ENCODE measurements at regions not wholly inside any gene's neighbourhood (a gene's known extent, or its start where the extent isn't known, plus 50 kb on each side); places are given as distances from the start of the nearest gene placed in this dataset.

DNA sequence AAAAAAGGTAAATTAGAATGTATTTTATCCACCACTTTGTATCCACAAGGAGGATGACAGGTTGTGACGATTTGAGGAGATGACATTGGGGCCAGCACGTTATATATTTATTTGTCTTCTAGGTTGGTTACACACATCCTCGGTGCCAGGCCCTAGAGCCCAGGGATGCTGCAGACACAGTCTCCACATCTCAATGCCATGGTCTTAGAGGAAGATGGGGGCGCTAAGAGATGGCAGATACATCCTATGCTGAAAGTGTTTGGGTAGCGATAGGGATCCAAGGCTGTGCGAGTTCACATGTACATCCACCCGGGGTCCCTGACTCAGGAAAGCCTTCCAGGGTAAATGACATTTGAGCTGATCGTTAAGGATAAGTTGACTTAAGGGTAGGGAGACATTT lies 193.1 kb upstream of the GSC start:
- TF ChIP-seq, protein P1, sequence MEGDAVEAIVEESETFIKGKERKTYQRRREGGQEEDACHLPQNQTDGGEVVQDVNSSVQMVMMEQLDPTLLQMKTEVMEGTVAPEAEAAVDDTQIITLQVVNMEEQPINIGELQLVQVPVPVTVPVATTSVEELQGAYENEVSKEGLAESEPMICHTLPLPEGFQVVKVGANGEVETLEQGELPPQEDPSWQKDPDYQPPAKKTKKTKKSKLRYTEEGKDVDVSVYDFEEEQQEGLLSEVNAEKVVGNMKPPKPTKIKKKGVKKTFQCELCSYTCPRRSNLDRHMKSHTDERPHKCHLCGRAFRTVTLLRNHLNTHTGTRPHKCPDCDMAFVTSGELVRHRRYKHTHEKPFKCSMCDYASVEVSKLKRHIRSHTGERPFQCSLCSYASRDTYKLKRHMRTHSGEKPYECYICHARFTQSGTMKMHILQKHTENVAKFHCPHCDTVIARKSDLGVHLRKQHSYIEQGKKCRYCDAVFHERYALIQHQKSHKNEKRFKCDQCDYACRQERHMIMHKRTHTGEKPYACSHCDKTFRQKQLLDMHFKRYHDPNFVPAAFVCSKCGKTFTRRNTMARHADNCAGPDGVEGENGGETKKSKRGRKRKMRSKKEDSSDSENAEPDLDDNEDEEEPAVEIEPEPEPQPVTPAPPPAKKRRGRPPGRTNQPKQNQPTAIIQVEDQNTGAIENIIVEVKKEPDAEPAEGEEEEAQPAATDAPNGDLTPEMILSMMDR (optimal IDR thresholded peaks at IDR 0.05 in 1 of 3, IDR thresholded peaks at IDR 0.05 in 1 of 3, conservative IDR thresholded peaks at IDR 0.05 in 1 of 3; ENCODE audit: extremely low read depth in 1 of 3, insufficient read depth in 2 of 3, low read length in 3 of 3): no peak
- no peak for TF ChIP-seq EZH2 (IDR thresholded peaks at IDR 0.05; ENCODE audit: low read length)

Data from keratinocyte (primary cell).